GM19463 (cell line): ENCODE measurements at regions not wholly inside any gene's neighbourhood (a gene's known extent, or its start where the extent isn't known, plus 50 kb on each side); places are given as distances from the start of the nearest gene placed in this dataset.
"Not testable (repeated sequence)": the region's sequence is repeated elsewhere in the genome, so short reads cannot be mapped to it uniquely, and the experiment has no call there.

Experiments
- ATAC-seq: cut with Tn5 transposase; IDR thresholded peaks from one replicate; pipeline ENCODE4 v1.9.1; 2021; ENCODE audit warnings: mild to moderate bottlenecking, moderate library complexity; ENCODE audit not compliant: unreplicated experiment

DNA sequence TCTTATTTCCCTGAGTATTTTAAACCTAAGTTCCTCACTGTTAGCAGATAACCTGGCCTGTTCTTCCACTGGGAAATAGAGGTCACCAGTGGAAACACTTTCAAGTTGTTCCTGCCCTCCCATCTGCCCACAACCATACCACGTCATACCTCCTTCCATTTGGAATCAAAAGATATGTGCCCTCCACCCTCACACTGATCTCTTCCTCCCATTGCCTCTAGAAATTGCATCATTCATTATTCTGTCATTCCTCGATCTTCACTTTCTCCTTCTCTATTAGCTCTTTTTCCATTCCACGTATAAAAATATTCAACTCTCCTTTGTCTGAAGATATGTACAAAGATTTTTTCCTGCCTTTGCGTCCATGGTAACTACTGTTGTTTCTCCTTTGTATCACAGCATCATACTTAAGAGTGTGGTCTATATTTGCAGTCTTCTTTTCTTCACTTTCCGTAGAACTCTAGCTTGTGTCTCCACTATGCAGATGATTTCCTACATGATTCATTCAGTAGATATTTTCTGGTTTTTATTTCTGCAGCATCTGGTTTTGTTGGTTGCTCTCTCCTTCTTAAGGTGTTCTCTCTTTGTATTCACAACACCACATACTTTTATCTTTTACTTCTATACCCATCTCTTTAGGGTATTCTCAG is 312.3 kb downstream of the REEP3 start:
- no peak for ATAC-seq

DNA sequence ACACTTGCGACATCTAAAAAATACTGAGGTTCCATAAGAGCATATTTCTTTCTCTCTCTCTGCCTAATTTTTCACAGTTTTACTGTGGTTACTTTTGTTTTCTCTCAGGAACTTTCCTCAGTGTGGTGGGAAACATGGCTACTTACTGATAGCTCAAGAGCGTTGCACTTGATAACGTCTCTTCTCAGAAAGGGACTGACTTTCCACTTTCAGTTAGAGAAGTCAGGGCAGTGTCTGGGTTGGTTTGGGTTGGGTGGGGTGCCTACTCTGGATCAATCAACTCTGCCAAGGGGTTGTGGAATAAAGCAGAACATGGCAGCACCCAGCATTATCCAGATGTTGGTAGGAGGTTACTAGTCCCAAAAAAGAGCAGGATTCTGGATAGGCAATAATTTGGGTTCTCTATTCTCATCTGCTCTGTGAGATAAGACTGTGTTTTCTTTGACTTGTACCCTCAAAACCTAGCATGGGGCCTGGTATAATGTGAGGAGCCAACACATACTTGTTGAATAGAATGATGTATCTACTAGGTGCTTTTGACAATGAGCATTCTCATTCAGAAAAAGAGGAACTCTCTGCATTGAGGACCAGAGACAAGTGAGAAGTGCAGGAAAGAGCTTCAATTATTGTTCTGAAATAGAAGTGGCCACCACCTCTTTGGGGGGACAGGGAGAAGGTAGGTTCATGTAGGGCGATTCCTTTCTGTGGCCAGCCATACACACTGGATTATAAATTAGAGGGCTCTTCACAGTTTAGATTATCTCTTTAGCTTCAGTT is 315.7 kb downstream of the REEP3 start:
- ATAC-seq, result no peak

DNA sequence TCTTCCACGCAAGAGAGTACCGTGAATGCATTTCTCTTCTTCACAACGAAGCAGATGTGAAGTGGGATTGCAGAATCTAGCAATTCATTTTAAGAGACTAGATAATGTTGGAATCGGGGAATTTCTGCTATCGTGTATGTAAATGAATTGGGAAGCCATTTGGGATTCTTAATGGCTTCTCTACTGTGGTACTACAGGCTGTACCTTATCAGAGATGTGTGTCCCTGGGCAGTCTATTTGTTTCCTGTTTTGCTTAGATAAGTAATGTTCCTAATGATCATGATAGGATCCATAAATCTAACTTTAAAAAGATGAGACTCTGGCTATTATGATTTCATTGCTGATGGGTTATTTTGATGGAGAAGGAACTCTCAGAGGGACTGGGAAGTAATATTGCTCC is 320.6 kb downstream of the REEP3 start:
- ATAC-seq, result no peak

DNA sequence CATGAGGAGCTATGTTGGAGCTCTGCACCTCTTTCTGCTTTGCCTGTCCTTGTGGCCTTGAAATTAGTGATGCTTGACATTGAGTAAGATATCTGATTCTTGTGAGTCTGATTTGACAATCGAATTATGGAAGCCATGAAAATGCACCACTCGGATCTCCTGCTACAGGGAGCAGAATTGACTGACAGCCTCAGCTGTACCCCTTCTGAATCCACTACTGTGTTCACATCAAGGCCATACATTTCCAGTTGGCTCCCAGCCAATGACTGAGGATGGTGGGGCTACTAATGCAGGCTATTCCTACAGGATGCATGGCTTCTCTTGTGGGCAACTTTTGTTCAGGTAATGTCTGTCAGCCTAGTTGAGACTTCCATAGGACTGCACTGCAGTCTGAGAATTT is 321.9 kb downstream of the REEP3 start:
- no peak for ATAC-seq

DNA sequence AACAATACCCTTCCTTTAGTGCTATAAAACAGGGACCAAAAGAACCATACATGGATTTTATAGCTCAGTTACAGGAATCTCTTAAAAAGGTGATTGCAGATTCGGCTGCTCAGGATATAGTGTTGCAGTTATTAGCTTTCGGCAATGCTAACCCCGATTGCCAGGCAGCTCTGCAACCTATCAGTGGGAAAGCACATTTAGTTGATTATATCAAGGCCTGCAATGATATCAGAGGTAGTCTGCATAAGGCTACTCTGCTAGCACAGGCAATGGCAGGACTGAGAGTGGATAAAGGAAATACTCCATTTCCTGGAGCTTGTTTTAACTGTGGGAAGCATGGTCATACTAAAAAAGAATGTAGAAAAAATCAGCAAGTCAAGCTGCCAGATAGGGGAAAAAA is 327.7 kb downstream of the REEP3 start:
- ATAC-seq, result not testable (repeated sequence)

DNA sequence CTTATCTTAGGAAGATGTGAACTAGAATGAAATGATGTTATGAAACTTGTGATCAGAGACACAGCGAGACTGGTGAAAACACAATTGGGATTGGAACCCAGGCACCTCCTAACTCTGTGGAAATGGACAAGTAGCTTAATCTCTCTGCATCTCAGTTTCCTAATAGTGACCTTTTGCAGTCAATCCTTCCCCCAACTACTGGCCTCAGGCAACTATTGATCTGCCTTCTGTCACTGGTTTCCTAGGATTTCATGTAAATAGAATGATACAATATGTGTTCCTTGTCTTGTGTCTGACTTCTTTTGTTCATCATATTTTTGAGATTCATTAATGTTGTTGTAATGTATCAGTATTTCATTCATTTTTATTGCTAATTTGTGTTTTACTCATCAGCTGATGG is 341.7 kb downstream of the REEP3 start:
- no peak for ATAC-seq

DNA sequence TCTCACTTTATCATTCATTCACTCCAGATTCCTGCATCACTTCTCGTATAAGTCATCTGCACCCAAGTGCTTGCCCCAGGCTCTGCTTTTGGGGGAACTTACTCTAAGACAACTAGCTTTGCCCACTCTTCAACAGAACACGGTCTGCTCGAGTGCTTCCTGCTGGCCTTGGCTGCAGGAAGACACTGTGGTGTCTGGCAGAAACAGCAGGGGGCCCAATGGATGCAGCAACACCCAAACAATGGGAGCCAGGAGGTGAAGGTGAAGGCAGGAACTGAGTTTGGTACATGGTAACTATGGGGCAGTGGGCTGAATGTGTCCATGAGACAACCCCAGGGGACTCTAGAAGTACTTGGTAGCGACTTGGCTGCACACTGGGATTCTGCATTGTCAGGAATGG is 344.0 kb downstream of the REEP3 start:
- no peak for ATAC-seq

DNA sequence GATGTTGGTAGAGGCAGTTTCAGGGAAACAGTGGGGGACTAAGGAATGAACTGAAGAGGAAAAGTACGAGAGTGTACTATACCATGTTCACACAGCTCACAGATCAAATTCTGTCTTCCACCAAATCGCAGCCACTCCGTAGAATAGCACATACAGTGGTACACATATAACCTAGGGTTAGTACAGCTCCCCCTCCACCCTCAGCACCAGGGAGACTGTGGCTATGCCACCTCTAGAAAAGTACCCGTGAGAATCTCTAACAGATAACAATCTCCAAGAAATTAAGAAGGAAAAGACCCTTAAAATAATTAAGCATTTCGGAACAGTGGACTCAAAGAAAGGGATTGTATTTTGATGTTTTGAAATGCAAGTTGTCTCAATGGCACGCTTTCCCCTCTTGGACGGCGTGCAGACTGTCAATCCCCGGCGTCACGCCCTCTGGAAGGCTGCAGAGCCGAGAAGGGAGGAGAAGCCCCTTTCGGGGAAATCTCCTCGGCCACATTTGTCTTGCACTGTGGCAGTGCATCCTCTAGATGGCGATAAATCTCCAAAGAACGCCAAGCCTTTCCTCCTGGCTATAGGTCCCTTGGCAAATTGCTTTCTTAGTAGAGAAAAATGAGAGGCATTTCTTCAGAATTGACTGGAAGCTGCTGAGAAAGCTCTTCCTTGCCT is 345.0 kb downstream of the REEP3 start:
- ATAC-seq, result peak; percentile 86

DNA sequence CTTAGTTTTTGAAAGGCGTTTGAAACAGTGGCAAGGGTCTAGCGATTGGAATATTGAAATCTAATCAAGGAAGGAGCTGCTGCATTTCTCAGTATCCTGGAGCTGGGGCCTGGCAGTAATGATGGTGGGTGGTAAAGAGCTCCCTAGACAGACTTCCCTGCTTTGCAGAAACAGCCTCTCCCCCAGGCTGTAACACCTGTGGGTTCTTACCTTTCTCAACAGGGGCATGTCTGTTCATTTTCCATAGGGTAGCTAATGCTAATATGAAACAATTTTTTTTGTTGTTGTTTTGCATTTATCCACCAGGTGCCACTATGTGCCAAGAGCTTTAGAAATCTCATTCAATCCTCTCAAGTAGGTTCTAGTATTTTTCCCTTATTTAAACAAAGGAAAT is 345.5 kb downstream of the REEP3 start:
- peak; percentile 48 for ATAC-seq

DNA sequence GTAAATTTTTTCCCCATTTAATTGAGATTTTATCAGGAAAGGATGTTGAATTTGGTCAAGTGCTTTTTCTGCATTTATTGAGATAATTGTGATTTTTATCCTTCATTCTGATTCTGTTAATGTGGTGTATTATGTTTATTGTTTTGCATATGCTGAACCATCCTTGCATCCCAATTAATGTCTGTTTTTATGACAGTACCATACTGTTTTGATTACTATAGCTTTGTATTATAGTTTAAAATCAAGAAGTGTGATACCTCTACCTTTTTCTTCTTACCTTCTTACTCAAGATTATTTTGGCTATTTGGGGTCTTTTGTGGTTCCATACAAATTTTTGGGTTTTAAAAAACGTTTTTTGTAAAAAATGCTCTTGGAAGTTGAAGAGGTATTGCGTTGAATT is 357.2 kb downstream of the REEP3 start:
- ATAC-seq, result no peak

DNA sequence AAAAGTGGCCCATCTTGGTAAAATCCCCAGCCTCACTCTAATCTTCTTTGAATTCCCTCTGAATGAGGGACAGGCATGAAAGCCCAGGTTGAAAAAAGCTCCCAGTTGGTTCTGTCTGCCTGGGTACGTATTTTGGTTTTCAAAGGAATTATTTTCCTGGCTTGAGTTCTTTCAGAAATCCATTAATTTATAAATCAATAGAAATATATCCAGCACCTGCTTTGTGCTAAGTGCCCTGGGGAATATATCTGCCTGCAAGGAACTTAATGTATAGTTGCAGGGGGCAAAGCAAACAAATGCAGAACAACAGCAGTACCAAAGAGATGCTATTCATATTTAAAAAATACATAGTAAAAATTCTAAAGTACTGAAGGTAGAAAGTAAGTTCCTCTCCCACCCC is 362.7 kb downstream of the REEP3 start:
- no peak for ATAC-seq

DNA sequence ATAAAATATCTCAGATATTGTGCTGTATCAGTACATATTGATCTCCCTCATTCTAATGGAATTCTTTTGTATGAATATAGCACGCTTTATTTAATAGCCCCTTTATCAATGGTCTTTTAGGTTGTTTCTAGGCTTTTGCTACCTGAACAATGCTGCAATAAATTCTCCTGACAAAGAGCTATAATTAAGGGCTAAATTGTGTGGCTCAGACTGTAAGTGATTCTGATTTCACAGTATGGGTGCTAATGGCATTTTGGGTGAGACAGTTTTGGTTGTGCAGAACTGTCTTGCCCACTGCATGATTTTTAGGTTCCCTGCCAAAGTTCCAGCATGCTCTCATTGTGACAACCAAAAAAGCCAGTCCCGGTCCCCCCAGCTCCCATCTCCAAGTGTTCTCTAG is 363.2 kb downstream of the REEP3 start:
- ATAC-seq, result no peak

DNA sequence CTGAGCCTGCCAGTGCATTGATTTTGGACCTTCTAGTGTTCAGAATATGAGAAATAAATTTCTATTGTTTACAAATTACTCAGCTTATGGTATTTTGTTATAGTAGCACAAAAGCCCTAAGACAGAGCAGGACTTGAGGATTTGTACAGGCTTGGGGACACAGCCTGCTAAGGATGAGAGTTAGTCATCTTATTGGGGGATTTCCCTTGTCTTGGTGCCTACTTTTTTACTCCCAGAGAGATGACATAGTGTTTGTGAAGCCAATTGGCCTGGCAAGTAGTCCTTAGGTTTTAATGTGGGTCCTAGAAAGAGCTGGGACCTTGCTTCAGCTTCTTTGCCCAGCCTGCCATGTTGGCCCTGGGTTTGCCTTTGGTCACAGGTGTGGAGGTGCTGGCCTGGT is 364.0 kb downstream of the REEP3 start:
- no peak for ATAC-seq

DNA sequence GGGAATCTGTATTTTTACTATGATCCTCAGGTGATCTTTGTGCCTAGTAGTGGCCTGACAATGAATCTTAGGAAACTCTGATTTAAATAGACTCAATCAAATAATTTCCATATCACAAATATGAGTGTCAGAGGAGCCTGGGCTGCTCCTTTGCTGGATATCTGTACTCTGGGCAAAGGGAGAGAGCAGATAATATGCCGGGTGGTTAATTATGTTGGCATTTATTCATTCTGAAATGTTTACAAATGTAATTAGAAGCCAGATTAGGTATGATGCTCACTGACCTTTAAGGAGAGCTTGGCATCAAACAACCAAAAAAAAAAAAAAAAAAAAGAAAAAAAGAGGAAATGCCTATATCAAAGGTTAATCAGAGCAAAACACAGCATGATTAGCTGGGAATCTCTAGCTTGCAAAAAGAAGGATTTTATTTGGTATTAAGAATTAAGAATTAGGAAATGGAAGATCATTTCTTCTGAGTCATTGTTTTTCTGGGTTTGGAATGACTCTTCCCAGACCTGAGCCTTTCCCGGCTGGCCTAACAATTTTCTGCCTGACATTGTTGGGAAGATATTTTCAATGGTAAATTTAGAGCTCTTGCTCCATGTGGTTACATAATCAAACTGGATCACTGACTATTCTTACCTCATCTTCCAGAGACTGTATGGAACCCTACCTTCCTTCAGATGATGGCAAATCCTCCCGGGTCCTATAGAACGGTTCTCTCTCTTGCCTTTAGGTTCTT is 365.3 kb downstream of the REEP3 start:
- no peak for ATAC-seq

DNA sequence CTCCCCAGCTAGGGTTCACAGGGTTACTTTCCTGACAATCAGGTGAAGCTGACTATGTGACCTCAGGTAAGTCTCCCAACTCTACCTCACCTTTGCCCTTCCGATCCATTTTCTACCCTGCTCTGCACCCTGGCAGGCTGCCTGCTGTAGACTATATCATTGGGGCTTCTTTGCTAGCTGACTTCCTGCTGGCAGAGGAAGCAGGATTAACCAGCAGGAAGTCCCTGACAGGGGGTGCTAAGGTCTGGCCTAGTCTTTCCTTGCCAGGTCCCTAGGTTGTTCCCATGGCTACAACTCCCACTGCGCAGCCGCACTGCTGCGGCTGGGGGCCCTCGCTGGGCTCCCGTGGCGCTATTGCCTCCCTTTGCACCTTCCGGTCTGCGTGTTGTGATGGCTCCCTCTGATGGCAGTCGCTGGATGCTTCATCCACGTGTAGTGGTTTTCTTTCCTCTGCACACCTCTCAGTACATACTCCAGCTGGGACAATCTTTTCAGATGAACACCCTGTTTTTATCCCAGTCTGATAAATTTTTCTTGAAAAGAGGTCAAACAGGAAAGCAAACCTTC is 365.9 kb downstream of the REEP3 start:
- ATAC-seq, result no peak

DNA sequence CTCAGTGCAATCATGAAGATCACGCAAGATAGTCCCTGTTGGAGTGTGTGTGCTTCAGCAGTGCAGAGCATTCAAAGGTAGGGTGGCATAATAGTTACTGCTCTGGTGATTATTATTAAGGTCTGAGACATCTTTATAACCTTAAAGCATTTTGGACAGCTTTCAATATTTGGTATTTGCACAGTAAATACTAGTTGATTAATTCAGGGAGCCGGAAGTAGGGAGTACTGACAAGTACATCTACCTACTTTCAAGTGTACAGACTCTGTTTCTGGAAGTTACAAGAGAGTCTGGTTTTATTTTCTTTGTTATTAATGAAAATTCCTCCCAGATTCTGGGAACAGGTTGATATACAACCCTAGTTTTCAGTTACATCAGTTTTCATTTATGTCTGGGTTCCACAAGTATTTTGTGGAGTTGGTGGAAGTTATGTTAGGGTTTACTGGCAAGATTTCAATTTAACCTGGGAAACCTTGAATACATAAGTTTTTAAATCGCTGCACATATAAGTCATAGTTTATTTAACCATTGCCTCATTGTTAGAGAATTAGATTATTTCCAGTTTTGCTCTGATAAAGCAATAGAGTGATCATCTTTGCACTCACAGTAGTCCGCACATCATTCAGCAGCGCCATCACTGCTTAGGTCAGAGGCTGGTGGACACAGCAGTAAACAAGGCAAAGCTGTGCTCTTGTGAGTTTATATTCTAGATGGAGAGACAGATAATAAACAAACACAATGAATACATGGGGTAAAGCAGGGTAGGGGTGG is 366.6 kb downstream of the REEP3 start:
- no peak for ATAC-seq

DNA sequence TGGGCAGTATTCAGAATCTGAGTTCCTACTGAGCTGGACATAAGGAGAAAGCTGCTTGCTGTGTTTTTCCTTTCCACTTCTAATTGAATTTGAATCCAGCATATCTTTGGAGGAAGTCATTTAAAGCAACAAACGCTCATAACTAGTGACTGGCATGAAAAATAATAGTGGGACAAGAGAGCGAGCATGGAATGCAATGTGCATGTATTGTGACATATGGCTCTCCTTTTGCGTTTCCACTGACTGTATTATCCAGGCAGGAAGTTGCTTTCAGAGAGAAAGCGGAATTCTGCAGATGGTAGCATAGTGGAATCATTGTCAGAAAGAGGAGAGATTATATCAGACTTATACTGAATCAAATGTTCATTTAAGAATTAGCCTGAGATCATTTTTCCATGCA is 368.6 kb downstream of the REEP3 start:
- ATAC-seq, result no peak

DNA sequence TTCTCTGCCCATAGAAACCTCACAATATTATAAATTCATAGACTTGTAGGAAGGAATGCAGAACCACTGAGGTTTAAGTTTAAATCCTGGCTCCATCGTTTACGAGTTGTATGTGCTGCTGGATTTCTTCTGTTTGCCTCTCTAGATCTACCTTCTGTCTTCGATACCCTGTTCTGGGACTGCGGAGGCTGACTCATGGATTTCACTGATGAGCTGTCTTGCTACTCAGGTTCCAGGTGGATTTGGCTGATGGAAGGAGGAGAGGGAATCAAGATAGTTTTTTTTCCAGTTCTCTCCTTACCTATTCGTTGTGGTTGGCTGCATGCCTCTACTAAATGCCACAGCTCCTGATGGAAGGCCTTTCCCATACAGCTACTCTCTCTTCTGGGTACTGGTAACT is 375.8 kb downstream of the REEP3 start:
- no peak for ATAC-seq

DNA sequence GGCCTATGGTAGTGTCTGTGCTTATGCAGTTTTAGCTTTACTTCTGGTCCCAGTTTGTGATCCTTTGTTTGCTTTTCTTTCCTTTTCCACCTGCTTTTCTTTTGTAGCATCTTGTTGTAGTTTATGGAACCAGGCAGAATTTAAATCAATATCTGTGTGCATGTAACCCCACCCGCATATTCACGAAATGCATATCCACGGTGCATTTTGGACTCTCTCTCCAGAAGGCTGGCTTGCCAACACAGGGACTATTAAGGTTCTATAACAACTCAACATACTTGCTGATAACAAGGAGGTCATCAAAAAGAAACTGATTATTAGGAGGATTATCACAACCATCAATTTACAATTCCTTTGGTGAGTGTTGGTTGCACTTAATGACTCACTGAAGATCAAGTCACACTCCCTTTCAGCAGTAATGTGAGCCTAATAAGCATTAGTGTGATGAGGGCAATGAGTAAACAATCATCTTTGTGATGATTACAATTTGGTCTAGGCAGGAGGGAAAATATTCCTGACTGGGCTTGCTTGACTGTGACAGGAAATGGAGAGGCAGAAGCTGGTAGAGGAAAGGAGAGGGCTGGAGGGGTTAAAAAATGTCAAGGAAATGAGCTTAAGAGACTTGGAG is 378.6 kb downstream of the REEP3 start:
- no peak for ATAC-seq

DNA sequence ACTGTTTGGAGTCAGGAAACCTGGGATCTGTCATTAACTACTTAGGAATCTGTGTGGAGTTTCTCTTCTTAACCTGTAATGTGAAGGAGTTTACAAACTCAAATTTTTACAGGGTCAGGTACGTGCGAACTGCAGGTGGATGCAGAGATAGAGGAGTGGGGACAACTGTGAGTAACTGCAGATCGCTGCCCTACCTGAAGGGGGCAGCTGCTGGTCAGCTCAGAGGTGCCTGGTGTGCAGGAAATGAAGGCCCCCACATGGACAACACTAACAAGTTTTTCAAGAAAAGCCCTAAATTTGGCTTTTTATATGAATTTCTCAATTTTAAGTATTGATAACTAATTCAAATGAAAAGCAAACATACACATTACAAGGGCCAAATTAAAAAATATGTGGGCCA is 380.0 kb downstream of the REEP3 start:
- ATAC-seq, result peak; percentile 56
